Stimulated activated memory B cell treated with anti-CD40 and anti-IgM and Interleukin-4, amounts not matched to agents 10 μg/mL and 1 μg/mL and 100 μg/mL, for 72 hours (primary cell): ENCODE measurements at regions not wholly inside any gene's neighbourhood (a gene's known extent, or its start where the extent isn't known, plus 50 kb on each side); places are given as distances from the start of the nearest gene placed in this dataset.
"Not testable (repeated sequence)": the region's sequence is repeated elsewhere in the genome, so short reads cannot be mapped to it uniquely, and the experiment has no call there.

ENCODE experiments used
- ATAC-seq: fragments of 150-1000 bp; cut with Tn5 transposase; 2 replicates; pipeline ENCODE4 v1.10.0; 2021
- H3K27ac Mint-ChIP-seq: one replicate; pipeline ENCODE4 v1.8.0; 2022; ENCODE audit warnings: mild to moderate bottlenecking, mixed read lengths
- H3K27me3 Mint-ChIP-seq: one replicate; pipeline ENCODE4 v1.8.0; 2022; ENCODE audit warnings: mixed read lengths
- H3K36me3 Mint-ChIP-seq: one replicate; pipeline ENCODE4 v1.8.0; 2022; ENCODE audit warnings: mixed read lengths
- H3K4me1 Mint-ChIP-seq: one replicate; pipeline ENCODE4 v1.8.0; 2022; ENCODE audit warnings: mixed read lengths
- H3K4me3 Mint-ChIP-seq: one replicate; pipeline ENCODE4 v1.8.0; 2022; ENCODE audit warnings: mild to moderate bottlenecking, moderate library complexity, mixed read lengths
- H3K9me3 Mint-ChIP-seq: one replicate; pipeline ENCODE4 v1.8.0; 2022; ENCODE audit warnings: mixed read lengths

GRCh38 chr4:67412153-67412712 is 133.1 kb downstream of the CENPC start:
- not testable (repeated sequence) for H3K36me3 Mint-ChIP-seq, ATAC-seq, H3K4me1 Mint-ChIP-seq, H3K27me3 Mint-ChIP-seq, H3K27ac Mint-ChIP-seq, H3K4me3 Mint-ChIP-seq
- H3K9me3 Mint-ChIP-seq: peaks cover 16% of the 10 kb centered on the region

- peak; percentile 24 for ATAC-seq
- Mint-ChIP-seq H3K4me1 (no peaks in the 10 kb centered on the region), H3K27me3 (no peaks in the 10 kb centered on the region), H3K36me3 (no peaks in the 10 kb centered on the region), H3K4me3 (no peak overlapping the region), H3K9me3 (peaks cover 5% of the 10 kb centered on the region), H3K27ac (no peak overlapping the region)
Observed at GRCh38 chr4:67403342-67403741, 142.0 kb downstream of the CENPC start.

DNA sequence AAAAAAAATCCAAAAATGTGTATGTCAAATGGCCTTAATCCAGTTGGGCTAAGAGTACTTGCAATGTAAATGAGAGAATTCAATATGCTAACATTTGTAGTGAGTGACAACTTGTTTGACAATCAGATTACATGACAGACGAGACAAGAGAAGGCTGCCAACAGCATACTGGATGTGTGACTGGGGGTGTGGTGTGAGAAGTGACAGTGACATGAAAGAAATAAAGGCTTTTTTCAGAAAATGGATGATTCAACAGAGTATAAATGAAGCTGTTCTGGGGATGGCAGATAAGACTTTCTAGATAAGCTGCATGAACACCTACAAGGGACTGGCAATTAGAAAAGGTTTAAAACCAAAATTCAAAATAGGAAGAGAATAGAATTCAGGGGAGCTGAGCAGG is 143.4 kb downstream of the CENPC start:
- Mint-ChIP-seq H3K27ac (no peak overlapping the region), H3K36me3 (no peaks in the 10 kb centered on the region), H3K4me1 (no peaks in the 10 kb centered on the region), H3K9me3 (no peaks in the 10 kb centered on the region), H3K27me3 (no peaks in the 10 kb centered on the region), H3K4me3 (no peak overlapping the region)
- ATAC-seq: no peak

DNA sequence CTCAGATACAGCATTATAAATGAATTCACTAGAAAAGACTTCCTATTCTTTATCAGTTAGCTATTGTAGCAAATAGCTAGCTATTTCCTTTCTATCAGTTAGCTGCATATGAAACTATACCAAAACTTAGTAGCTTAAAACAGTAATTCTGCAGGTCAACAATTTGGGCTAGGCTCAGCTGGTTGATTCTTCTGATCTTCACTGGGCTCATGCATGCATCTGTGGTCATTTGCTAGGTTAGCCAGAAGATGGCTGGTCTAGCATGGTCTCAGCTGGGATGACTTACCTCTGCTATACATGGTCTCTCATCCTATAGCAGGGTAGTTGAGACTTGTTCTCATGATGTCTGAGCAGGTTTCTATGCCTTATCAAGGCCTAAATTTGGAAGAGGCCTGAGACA is 147.4 kb downstream of the CENPC start:
- no peaks in the 10 kb centered on the region for H3K9me3 Mint-ChIP-seq

GRCh38 chr4:67397031-67397430 is 148.3 kb downstream of the CENPC start:
- no peaks in the 10 kb centered on the region for H3K27me3 Mint-ChIP-seq
- no peaks in the 10 kb centered on the region for H3K4me1 Mint-ChIP-seq

More for the DNA sequence above, 147.4 kb downstream of the CENPC start:
- no peaks in the 10 kb centered on the region for H3K27me3 Mint-ChIP-seq
- H3K4me3 Mint-ChIP-seq: no peak overlapping the region
- H3K4me1 Mint-ChIP-seq: no peaks in the 10 kb centered on the region
- ATAC-seq: peak; percentile 27
- no peaks in the 10 kb centered on the region for H3K36me3 Mint-ChIP-seq
- H3K27ac Mint-ChIP-seq: no peak overlapping the region

DNA sequence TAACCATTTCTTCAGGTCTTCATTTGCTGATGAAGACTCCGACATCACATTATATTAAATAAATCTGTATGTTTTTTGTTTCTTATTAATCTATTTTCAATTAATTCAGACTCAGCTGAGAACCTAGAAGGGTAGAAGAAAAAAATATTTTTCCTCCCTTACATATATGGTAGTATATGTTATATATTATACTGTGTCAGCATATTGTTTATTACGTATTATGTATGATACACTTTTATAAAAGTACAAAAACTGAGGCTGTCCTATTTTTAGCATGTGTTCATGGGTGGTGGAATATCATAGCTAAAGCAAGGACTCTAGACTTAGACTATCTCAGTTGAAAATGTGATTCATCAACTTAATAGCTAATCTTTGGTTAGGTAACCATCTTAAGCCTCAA is 149.3 kb downstream of the CENPC start:
- H3K9me3 Mint-ChIP-seq: no peaks in the 10 kb centered on the region
- no peak overlapping the region for H3K27ac Mint-ChIP-seq
- no peak for ATAC-seq
- no peaks in the 10 kb centered on the region for H3K4me1 Mint-ChIP-seq
- H3K4me3 Mint-ChIP-seq: no peak overlapping the region
- no peaks in the 10 kb centered on the region for H3K36me3 Mint-ChIP-seq
- H3K27me3 Mint-ChIP-seq: no peaks in the 10 kb centered on the region

More at GRCh38 chr4:67397031-67397430, 148.3 kb downstream of the CENPC start:
- Mint-ChIP-seq H3K36me3 (no peaks in the 10 kb centered on the region), H3K4me3 (no peak overlapping the region), H3K9me3 (no peaks in the 10 kb centered on the region), H3K27ac (no peak overlapping the region)
- ATAC-seq: no peak

- Mint-ChIP-seq H3K9me3 (no peaks in the 10 kb centered on the region), H3K36me3 (no peaks in the 10 kb centered on the region), H3K27ac (no peak overlapping the region), H3K27me3 (no peaks in the 10 kb centered on the region), H3K4me1 (no peaks in the 10 kb centered on the region), H3K4me3 (no peak overlapping the region)
- ATAC-seq: no peak
Observed at GRCh38 chr4:67394879-67395278, 150.4 kb downstream of the CENPC start.

- Mint-ChIP-seq H3K4me1 (no peaks in the 10 kb centered on the region), H3K27ac (no peak overlapping the region), H3K9me3 (no peaks in the 10 kb centered on the region), H3K36me3 (no peaks in the 10 kb centered on the region), H3K4me3 (no peak overlapping the region), H3K27me3 (no peaks in the 10 kb centered on the region)
- ATAC-seq: no peak
Observed at GRCh38 chr4:67393699-67394281, 151.5 kb downstream of the CENPC start.

DNA sequence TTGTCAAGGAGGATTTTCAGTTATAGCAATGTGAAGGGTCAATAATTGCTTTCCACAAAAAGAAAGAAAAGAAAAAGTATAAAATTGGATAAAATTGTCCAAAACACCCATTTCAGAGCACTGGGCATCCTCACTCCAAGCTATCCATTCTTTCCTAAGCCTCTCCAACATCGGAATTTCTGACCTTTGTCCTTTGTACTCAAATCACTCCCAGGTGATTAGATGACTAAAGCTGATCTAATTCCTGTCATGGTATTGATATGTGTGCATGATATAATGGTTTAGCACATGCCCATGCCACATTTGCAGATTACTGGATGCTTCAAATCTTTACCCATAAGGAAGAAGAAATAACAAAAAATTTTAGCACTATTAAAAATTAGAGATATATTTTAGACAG is 152.3 kb downstream of the CENPC start:
- H3K27ac Mint-ChIP-seq: no peak overlapping the region
- H3K36me3 Mint-ChIP-seq: no peaks in the 10 kb centered on the region
- H3K4me3 Mint-ChIP-seq: no peak overlapping the region
- ATAC-seq: no peak
- H3K4me1 Mint-ChIP-seq: no peaks in the 10 kb centered on the region
- H3K9me3 Mint-ChIP-seq: no peaks in the 10 kb centered on the region
- no peaks in the 10 kb centered on the region for H3K27me3 Mint-ChIP-seq

- ATAC-seq, H3K9me3 Mint-ChIP-seq, H3K4me1 Mint-ChIP-seq, H3K27me3 Mint-ChIP-seq, H3K36me3 Mint-ChIP-seq, H3K27ac Mint-ChIP-seq, H3K4me3 Mint-ChIP-seq: not testable (repeated sequence)
Observed at GRCh38 chr4:67381406-67381804, 163.9 kb downstream of the CENPC start.

- ATAC-seq, H3K4me3 Mint-ChIP-seq, H3K27ac Mint-ChIP-seq, H3K36me3 Mint-ChIP-seq, H3K9me3 Mint-ChIP-seq, H3K27me3 Mint-ChIP-seq, H3K4me1 Mint-ChIP-seq: not testable (repeated sequence)
Observed at GRCh38 chr4:67380702-67381405, 164.4 kb downstream of the CENPC start.

GRCh38 chr4:67380154-67380553 is 165.1 kb downstream of the CENPC start:
- H3K27ac Mint-ChIP-seq: no peak overlapping the region
- H3K36me3 Mint-ChIP-seq: no peaks in the 10 kb centered on the region
- H3K9me3 Mint-ChIP-seq: no peaks in the 10 kb centered on the region

DNA sequence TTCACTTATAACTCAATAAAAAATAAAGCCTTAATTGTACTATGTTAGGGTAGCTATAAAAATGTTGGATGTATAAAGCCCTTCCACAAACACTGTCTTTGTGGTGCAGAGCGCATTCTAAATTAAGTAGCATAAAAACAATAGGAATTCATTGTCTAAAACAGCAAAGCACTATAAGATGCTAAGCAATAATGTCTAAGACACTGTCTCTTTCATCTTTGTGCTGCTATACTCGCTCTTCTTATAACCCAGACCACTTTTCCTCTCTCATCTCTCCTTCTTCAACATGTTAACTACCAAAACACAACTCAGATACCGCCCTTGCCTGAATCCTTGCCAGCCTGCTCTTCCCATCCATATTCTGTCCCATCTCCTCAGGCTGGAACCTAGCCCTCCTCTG is 170.0 kb downstream of the CENPC start:
- Mint-ChIP-seq H3K9me3 (no peaks in the 10 kb centered on the region), H3K4me1 (no peaks in the 10 kb centered on the region), H3K27me3 (peaks cover 5% of the 10 kb centered on the region), H3K27ac (no peak overlapping the region), H3K4me3 (no peak overlapping the region), H3K36me3 (no peaks in the 10 kb centered on the region)
- ATAC-seq: no peak

More at GRCh38 chr4:67380154-67380553, 165.1 kb downstream of the CENPC start:
- H3K4me3 Mint-ChIP-seq: no peak overlapping the region
- H3K27me3 Mint-ChIP-seq: no peaks in the 10 kb centered on the region
- no peak for ATAC-seq
- no peaks in the 10 kb centered on the region for H3K4me1 Mint-ChIP-seq

DNA sequence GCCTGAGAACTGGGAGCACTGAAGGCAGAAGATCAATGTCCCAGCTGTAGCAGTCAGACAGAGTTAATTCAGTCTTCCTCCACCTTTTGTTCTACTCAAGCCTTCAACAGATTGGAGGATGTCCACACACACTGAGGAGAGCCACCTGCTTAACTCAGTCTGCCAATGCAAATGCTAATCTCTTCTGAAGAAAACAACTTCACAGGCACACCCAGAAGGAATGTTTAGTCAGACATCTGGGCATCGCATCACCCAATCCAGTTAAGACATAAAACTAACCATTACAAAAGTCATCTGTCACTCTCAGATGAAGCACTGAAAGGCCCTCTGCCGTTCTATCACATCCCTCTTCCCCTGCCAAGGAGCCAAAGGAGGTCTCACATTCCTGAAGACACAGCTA is 173.7 kb downstream of the CENPC start:
- no peak for ATAC-seq
- Mint-ChIP-seq H3K4me3 (no peak overlapping the region), H3K27me3 (peaks cover 11% of the 10 kb centered on the region), H3K36me3 (no peaks in the 10 kb centered on the region), H3K9me3 (no peaks in the 10 kb centered on the region), H3K27ac (no peak overlapping the region), H3K4me1 (no peaks in the 10 kb centered on the region)

- Mint-ChIP-seq H3K27me3 (peaks cover 11% of the 10 kb centered on the region), H3K36me3 (no peaks in the 10 kb centered on the region), H3K4me1 (no peaks in the 10 kb centered on the region), H3K9me3 (peaks cover 5% of the 10 kb centered on the region), H3K4me3 (no peak overlapping the region), H3K27ac (no peak overlapping the region)
- ATAC-seq: no peak
Observed at GRCh38 chr4:67366311-67366861, 178.9 kb downstream of the CENPC start.
